OCI-LY7 (cell line): ENCODE measurements at regions not wholly inside any gene's neighbourhood (a gene's known extent, or its start where the extent isn't known, plus 50 kb on each side); places are given as distances from the start of the nearest gene placed in this dataset.

ENCODE experiments used
- BruUV-seq: library from RNA; stranded (reverse); fragments of 400-500 nt; replicated peaks from 2 replicates; lab custom pipeline; 2021; lab: Mats Ljungman, UMichigan
- CTCF ChIA-PET: fragments of 300-600 bp; sonication (Branson Sonifier 250); formaldehyde crosslinking; loops from one replicate; lab custom pipeline; 2022; ENCODE audit warnings: antibody characterized with exemption; ENCODE audit not compliant: unreplicated experiment; lab: Charles Lee
- POLR2A ChIA-PET: fragments of 300-600 bp; sonication (Branson Sonifier 250); formaldehyde crosslinking; loops from one replicate; lab custom pipeline; 2022; ENCODE audit warnings: antibody characterized with exemption; lab: Charles Lee
- DNase-seq: peaks from one replicate; pipeline ENCODE4 v3.0.0-alpha.2; 2015; ENCODE audit warnings: low spot score
- H2AFZ ChIP-seq: fragments of 200-600 bp; sonication (generic), shearing (Covaris generic); 2 replicates; pipeline ENCODE4 v1.6.1; 2014; ENCODE audit warnings: mild to moderate bottlenecking, antibody characterized with exemption, low read length, moderate library complexity
- H3K27ac ChIP-seq: fragments of 200-600 bp; sonication (generic); 2 replicates; pipeline ENCODE4 v1.5.1; 2014; ENCODE audit warnings: mixed run types, low read depth, mild to moderate bottlenecking, moderate library complexity, low read length, inconsistent platforms; ENCODE audit not compliant: poor library complexity, severe bottlenecking
- H3K36me3 ChIP-seq: fragments of 200-600 bp; sonication (generic); 2 replicates; pipeline ENCODE4 v1.6.1; 2014; ENCODE audit warnings: mild to moderate bottlenecking, antibody characterized with exemption, low read length, moderate library complexity, mixed read lengths; ENCODE audit not compliant: insufficient read depth
- H3K4me1 ChIP-seq: fragments of 200-600 bp; sonication (generic); 2 replicates; pipeline ENCODE4 v1.5.1; 2014; ENCODE audit warnings: mild to moderate bottlenecking, low read length; ENCODE audit not compliant: insufficient read depth, poor library complexity, severe bottlenecking
- H3K4me2 ChIP-seq: fragments of 200-600 bp; sonication (generic); 2 replicates; pipeline ENCODE4 v1.6.1; 2014; ENCODE audit warnings: mild to moderate bottlenecking, low read length
- H3K4me3 ChIP-seq: fragments of 200-600 bp; sonication (generic); 2 replicates; pipeline ENCODE4 v1.5.1; 2014; ENCODE audit warnings: mild to moderate bottlenecking, low read depth, low read length; ENCODE audit not compliant: poor library complexity, severe bottlenecking
- H3K79me2 ChIP-seq: fragments of 200-600 bp; sonication (generic); 2 replicates; pipeline ENCODE4 v1.6.1; 2016; ENCODE audit warnings: low read depth, mild to moderate bottlenecking, low read length, moderate library complexity, mixed read lengths; ENCODE audit not compliant: insufficient read depth
- H3K9me2 ChIP-seq: fragments of 200-600 bp; sonication (generic); 2 replicates; pipeline ENCODE4 v1.6.1; 2016; ENCODE audit warnings: mild to moderate bottlenecking, low read length, mixed read lengths; ENCODE audit not compliant: insufficient read depth
- H3K9me3 ChIP-seq: fragments of 200-600 bp; sonication (generic); 2 replicates; pipeline ENCODE4 v1.6.1; 2014; ENCODE audit warnings: mild to moderate bottlenecking, mixed run types, low read length, mixed read lengths
- H4K20me1 ChIP-seq: fragments of 200-600 bp; sonication (generic); 2 replicates; pipeline ENCODE4 v1.6.1; 2014; ENCODE audit warnings: mild to moderate bottlenecking, antibody characterized with exemption, low read length, moderate library complexity, mixed read lengths; ENCODE audit not compliant: insufficient read depth
- EZH2phosphoT487 ChIP-seq: fragments of 200-600 bp; sonication (generic); IDR thresholded peaks from 2 replicates; pipeline ENCODE4 v1.6.1; 2018; ENCODE audit warnings: low read depth, borderline replicate concordance, mild to moderate bottlenecking, mixed run types, antibody characterized with exemption, low read length, moderate library complexity, mixed read lengths
- intact Hi-C: fragments of 100-400 bp; cut with micrococcal nuclease; formaldehyde crosslinking; loops from one replicate; pipeline ENCODE4 v1.10.0; 2022; ENCODE audit not compliant: unreplicated experiment
- TF ChIP-seq, protein P1 (sequence below): fragments of 200-600 bp; sonication (generic); conservative IDR thresholded peaks from 2 replicates; pipeline ENCODE4 v1.5.1; 2014; ENCODE audit warnings: mild to moderate bottlenecking, antibody characterized with exemption, low read length, moderate library complexity, mixed read lengths

GRCh38 chr4:187333151-187333550 lies 609.5 kb upstream of the FAT1 start:
- no peaks in the 10 kb centered on the region for H4K20me1 ChIP-seq
- H3K9me2 ChIP-seq = no peaks in the 10 kb centered on the region
- H3K9me3 ChIP-seq = no peaks in the 10 kb centered on the region
- H3K4me3 ChIP-seq = no peak overlapping the region
- intact Hi-C loops = no loop called here
- TF ChIP-seq, protein P1, sequence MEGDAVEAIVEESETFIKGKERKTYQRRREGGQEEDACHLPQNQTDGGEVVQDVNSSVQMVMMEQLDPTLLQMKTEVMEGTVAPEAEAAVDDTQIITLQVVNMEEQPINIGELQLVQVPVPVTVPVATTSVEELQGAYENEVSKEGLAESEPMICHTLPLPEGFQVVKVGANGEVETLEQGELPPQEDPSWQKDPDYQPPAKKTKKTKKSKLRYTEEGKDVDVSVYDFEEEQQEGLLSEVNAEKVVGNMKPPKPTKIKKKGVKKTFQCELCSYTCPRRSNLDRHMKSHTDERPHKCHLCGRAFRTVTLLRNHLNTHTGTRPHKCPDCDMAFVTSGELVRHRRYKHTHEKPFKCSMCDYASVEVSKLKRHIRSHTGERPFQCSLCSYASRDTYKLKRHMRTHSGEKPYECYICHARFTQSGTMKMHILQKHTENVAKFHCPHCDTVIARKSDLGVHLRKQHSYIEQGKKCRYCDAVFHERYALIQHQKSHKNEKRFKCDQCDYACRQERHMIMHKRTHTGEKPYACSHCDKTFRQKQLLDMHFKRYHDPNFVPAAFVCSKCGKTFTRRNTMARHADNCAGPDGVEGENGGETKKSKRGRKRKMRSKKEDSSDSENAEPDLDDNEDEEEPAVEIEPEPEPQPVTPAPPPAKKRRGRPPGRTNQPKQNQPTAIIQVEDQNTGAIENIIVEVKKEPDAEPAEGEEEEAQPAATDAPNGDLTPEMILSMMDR = no peak
- no peak for TF ChIP-seq EZH2phosphoT487
- POLR2A ChIA-PET = no interaction called here
- H2AFZ ChIP-seq = no peak overlapping the region
- no peaks in the 10 kb centered on the region for H3K4me1 ChIP-seq
- H3K79me2 ChIP-seq = no peaks in the 10 kb centered on the region
- no peak overlapping the region for H3K27ac ChIP-seq
- BruUV-seq = no TSS peak
- no peak for DNase-seq
- H3K4me2 ChIP-seq = no peak overlapping the region
- no peaks in the 10 kb centered on the region for H3K36me3 ChIP-seq
- CTCF ChIA-PET = no interaction called here

GRCh38 chr4:187335339-187335738 lies 611.7 kb upstream of the FAT1 start:
- BruUV-seq = no TSS peak

GRCh38 chr4:187354740-187355139 lies 631.1 kb upstream of the FAT1 start:
- Histone ChIP-seq H4K20me1 (no peaks in the 10 kb centered on the region), H3K9me3 (no peaks in the 10 kb centered on the region), H3K79me2 (no peaks in the 10 kb centered on the region), H3K4me3 (no peak overlapping the region), H3K4me2 (no peak overlapping the region), H3K27ac (no peak overlapping the region), H3K36me3 (no peaks in the 10 kb centered on the region), H2AFZ (no peak overlapping the region), H3K9me2 (no peaks in the 10 kb centered on the region), H3K4me1 (no peaks in the 10 kb centered on the region)
- intact Hi-C loops = no loop called here
- DNase-seq = no peak
- ChIA-PET POLR2A (no interaction called here), CTCF (no interaction called here)
- no TSS peak for BruUV-seq
- TF ChIP-seq EZH2phosphoT487 = no peak
- TF ChIP-seq, protein P1 = no peak

More at GRCh38 chr4:187335339-187335738, 611.7 kb upstream of the FAT1 start:
- intact Hi-C loops = no loop called here
- H3K9me3 ChIP-seq = no peaks in the 10 kb centered on the region
- no peak overlapping the region for H3K4me2 ChIP-seq
- H3K36me3 ChIP-seq = no peaks in the 10 kb centered on the region
- H3K27ac ChIP-seq = no peak overlapping the region
- no peak overlapping the region for H2AFZ ChIP-seq
- no peaks in the 10 kb centered on the region for H3K4me1 ChIP-seq
- no peaks in the 10 kb centered on the region for H3K9me2 ChIP-seq
- CTCF ChIA-PET = no interaction called here
- no peak for DNase-seq
- POLR2A ChIA-PET = interaction anchor here (1.8 kb wide), 1 partner anchor 33 kb away, joined by 4 read pairs; no protein-coding TSS in a partner anchor
- TF ChIP-seq EZH2phosphoT487 = no peak
- TF ChIP-seq, protein P1 = no peak
- H3K79me2 ChIP-seq = no peaks in the 10 kb centered on the region
- no peaks in the 10 kb centered on the region for H4K20me1 ChIP-seq
- no peak overlapping the region for H3K4me3 ChIP-seq
